Trophoblast cell (in vitro differentiated cells and primary cell): ENCODE measurements at regions not wholly inside any gene's neighbourhood (a gene's known extent, or its start where the extent isn't known, plus 50 kb on each side); places are given as distances from the start of the nearest gene placed in this dataset.
A peak's percentile ranks its signal among the peaks of the same experiment; 100 is the strongest.

Experiments used
- DNase-seq, 2 donors: peaks; one replicate each; pipeline ENCODE4 v3.0.0-alpha.2; 2016
- H2AFZ ChIP-seq: 2 replicates; pipeline ENCODE4 v1.6.1; 2013; ENCODE audit warnings: low read length, moderate library complexity, mild to moderate bottlenecking; ENCODE audit not compliant: insufficient read depth, poor library complexity
- H2AK5ac ChIP-seq: 2 replicates; pipeline ENCODE4 v1.6.1; 2013; ENCODE audit warnings: mild to moderate bottlenecking, low read length
- H2BK120ac ChIP-seq: 2 replicates; pipeline ENCODE4 v1.6.1; 2013; ENCODE audit warnings: low read length, mild to moderate bottlenecking, moderate library complexity; ENCODE audit not compliant: insufficient read depth, poor library complexity
- H2BK12ac ChIP-seq: 2 replicates; pipeline ENCODE4 v1.6.1; 2013; ENCODE audit warnings: mild to moderate bottlenecking, low read length, moderate library complexity
- H2BK5ac ChIP-seq: 2 replicates; pipeline ENCODE4 v1.6.1; 2013; ENCODE audit warnings: low read length, low read depth, moderate library complexity, mild to moderate bottlenecking; ENCODE audit not compliant: poor library complexity
- H3K14ac ChIP-seq: 2 replicates; pipeline ENCODE4 v1.6.1; 2013; ENCODE audit warnings: mild to moderate bottlenecking, low read length
- H3K18ac ChIP-seq: 2 replicates; pipeline ENCODE4 v1.6.1; 2013; ENCODE audit warnings: mild to moderate bottlenecking, low read length
- H3K23ac ChIP-seq: 2 replicates; pipeline ENCODE4 v1.6.1; 2013; ENCODE audit warnings: low read length
- H3K27ac ChIP-seq: 2 replicates; pipeline ENCODE4 v1.5.1; 2013; ENCODE audit warnings: low read depth, mild to moderate bottlenecking, inconsistent platforms, low read length, moderate library complexity
- H3K27me3 ChIP-seq: 2 replicates; pipeline ENCODE4 v1.6.1; 2013; ENCODE audit warnings: inconsistent platforms, mild to moderate bottlenecking, low read length, moderate library complexity; ENCODE audit not compliant: insufficient read depth
- H3K36me3 ChIP-seq, 2 experiments: 1 replicate in 1 of 2; 2 replicates in 1 of 2; pipeline ENCODE4 v1.6.1; 2013; ENCODE audit warnings: low read length in 2 of 2, mild to moderate bottlenecking in 2 of 2, moderate library complexity in 1 of 2; ENCODE audit not compliant: insufficient read depth in 2 of 2, control insufficient read depth in 1 of 2
- H3K4ac ChIP-seq: 2 replicates; pipeline ENCODE4 v1.6.1; 2013; ENCODE audit warnings: low read depth, mild to moderate bottlenecking, low read length, moderate library complexity
- H3K4me1 ChIP-seq, 2 experiments: 1 replicate in 1 of 2; 2 replicates in 1 of 2; pipeline ENCODE4 v1.6.1; 2013; ENCODE audit warnings: low read length in 2 of 2, mild to moderate bottlenecking in 2 of 2, moderate library complexity in 1 of 2; ENCODE audit not compliant: insufficient read depth in 2 of 2, control insufficient read depth in 1 of 2
- H3K4me2 ChIP-seq: 2 replicates; pipeline ENCODE4 v1.6.1; 2013; ENCODE audit warnings: inconsistent platforms, mild to moderate bottlenecking, low read length, moderate library complexity
- H3K4me3 ChIP-seq: 2 replicates; pipeline ENCODE4 v1.5.1; 2013; ENCODE audit warnings: mild to moderate bottlenecking, low read depth, low read length, inconsistent platforms
- H3K79me1 ChIP-seq: one replicate; pipeline ENCODE4 v1.6.1; 2013; ENCODE audit warnings: low read length
- H3K79me2 ChIP-seq: 2 replicates; pipeline ENCODE4 v1.6.1; 2013; ENCODE audit warnings: low read length, mild to moderate bottlenecking; ENCODE audit not compliant: control insufficient read depth, insufficient read depth, poor library complexity
- H3K9ac ChIP-seq: 2 replicates; pipeline ENCODE4 v1.6.1; 2013; ENCODE audit warnings: mild to moderate bottlenecking, low read length
- H3K9me3 ChIP-seq: 2 replicates; pipeline ENCODE4 v1.6.1; 2013; ENCODE audit warnings: low read depth, mild to moderate bottlenecking, control low read depth, inconsistent platforms, low read length; ENCODE audit not compliant: insufficient read depth
- H4K12ac ChIP-seq: 2 replicates; pipeline ENCODE4 v1.6.1; 2013; ENCODE audit warnings: low read depth, mild to moderate bottlenecking, low read length, moderate library complexity
- H4K8ac ChIP-seq: 2 replicates; pipeline ENCODE4 v1.6.1; 2013; ENCODE audit warnings: low read depth, mild to moderate bottlenecking, low read length, moderate library complexity
- H4K91ac ChIP-seq: one replicate; pipeline ENCODE4 v1.6.1; 2013; ENCODE audit warnings: low read depth, mild to moderate bottlenecking, low read length, moderate library complexity
- WGBS: extraction: QIAGEN DNeasy Blood & Tissue Kit; methylation state at CpG from one replicate; pipeline ENCODE4 v1.1.7; 2013; ENCODE audit warnings: missing lambda C conversion rate; ENCODE audit not compliant: insufficient read length, insufficient coverage; ENCODE audit errors: extremely low coverage; 5-methylcytosine and 5-hydroxymethylcytosine counted together

DNA sequence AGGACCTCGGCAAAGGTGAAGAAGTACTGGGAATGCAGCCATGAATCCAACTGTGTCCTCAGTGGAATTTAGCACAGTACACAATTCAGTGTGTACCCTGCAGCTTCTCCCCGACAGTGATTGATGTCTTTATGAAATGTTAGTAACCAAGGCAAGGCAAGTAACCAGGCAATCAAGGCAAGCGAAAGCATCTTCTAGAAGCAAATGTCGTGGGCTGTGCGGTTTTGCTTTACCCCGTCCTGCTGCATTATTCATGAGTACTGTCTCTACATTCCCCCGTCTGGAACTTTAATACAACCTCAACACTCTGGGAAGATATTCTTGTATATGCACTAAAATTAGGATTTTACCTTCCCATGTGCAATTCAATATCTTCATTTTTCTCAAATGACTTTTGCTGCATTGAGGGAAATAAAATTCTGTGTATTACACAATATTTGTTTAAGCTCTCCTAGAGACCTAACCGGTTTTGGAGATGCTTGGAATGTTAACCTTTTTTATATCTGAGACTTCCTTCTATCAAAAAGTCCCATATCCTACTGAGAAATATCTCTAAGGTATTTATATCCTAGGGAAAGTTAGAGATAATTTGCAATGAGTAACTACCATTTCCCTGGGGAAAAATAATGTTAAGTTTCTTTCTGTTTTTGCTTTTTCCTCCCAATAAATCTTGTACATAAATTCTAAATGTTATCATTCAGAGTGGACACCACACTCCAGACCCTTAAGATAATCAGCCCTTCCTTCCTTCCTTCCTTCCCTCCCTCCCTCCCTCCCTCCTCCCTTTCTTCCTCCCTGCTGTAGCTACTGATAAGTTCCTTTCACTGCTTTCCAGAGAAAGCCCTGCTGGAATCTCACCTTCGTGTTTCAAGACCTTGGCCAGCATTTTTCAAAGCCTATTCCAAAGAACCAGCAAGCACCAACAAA lies 51.9 kb upstream of the ADORA2B start:
- Histone ChIP-seq H3K4me3 (no peak overlapping the region), H2BK12ac (no peak overlapping the region), H2AFZ (no peak overlapping the region), H3K79me2 (no peaks in the 10 kb centered on the region), H2BK5ac (no peak overlapping the region), H3K4ac (no peak overlapping the region), H4K8ac (no peak overlapping the region), H3K4me2 (no peak overlapping the region), H3K9me3 (no peaks in the 10 kb centered on the region), H3K27me3 (no peaks in the 10 kb centered on the region), H3K18ac (no peak overlapping the region), H4K91ac (no peak overlapping the region), H4K12ac (no peak overlapping the region), H3K79me1 (peaks cover 1% of the 10 kb centered on the region), H3K14ac (no peak overlapping the region), H2AK5ac (no peak overlapping the region), H3K4me1 (no peaks in the 10 kb centered on the region), H3K23ac (no peak overlapping the region), H3K27ac (no peak overlapping the region), H3K9ac (no peak overlapping the region), H3K36me3 (no peaks in the 10 kb centered on the region), H2BK120ac (no peak overlapping the region)
- WGBS = no CpG with 5 or more reads among the region's 9 CpGs
- peak; percentile 33 to 86 for DNase-seq

- H3K23ac ChIP-seq = no peak overlapping the region
- no peaks in the 10 kb centered on the region for H3K4me1 ChIP-seq
- WGBS = no CpG with 5 or more reads among the region's 2 CpGs
- H3K4me2 ChIP-seq = no peak overlapping the region
- no peak overlapping the region for H4K91ac ChIP-seq
- H3K9ac ChIP-seq = no peak overlapping the region
- H2BK12ac ChIP-seq = no peak overlapping the region
- H4K8ac ChIP-seq = no peak overlapping the region
- H3K27me3 ChIP-seq = no peaks in the 10 kb centered on the region
- no peak overlapping the region for H3K4me3 ChIP-seq
- no peak overlapping the region for H3K27ac ChIP-seq
- H2BK5ac ChIP-seq = no peak overlapping the region
- H3K79me1 ChIP-seq = peaks cover 1% of the 10 kb centered on the region
- H2AK5ac ChIP-seq = no peak overlapping the region
- no peak overlapping the region for H2AFZ ChIP-seq
- DNase-seq = peak in 1 of 2 donors; percentile 64
- H4K12ac ChIP-seq = no peak overlapping the region
- no peaks in the 10 kb centered on the region for H3K9me3 ChIP-seq
- H3K79me2 ChIP-seq = no peaks in the 10 kb centered on the region
- H3K14ac ChIP-seq = no peak overlapping the region
- H3K4ac ChIP-seq = no peak overlapping the region
- H3K36me3 ChIP-seq = no peaks in the 10 kb centered on the region
- no peak overlapping the region for H3K18ac ChIP-seq
- no peak overlapping the region for H2BK120ac ChIP-seq
Observed at GRCh38 chr17:15893658-15894024, 51.3 kb upstream of the ADORA2B start.

GRCh38 chr17:15894258-15894657 lies 50.7 kb upstream of the ADORA2B start:
- no peak overlapping the region for H4K8ac ChIP-seq
- no peaks in the 10 kb centered on the region for H3K4me1 ChIP-seq
- H3K4me3 ChIP-seq = no peak overlapping the region
- H4K12ac ChIP-seq = no peak overlapping the region
- no peak overlapping the region for H2BK120ac ChIP-seq
- no peak overlapping the region for H2AK5ac ChIP-seq
- no CpG with 5 or more reads among the region's 5 CpGs for WGBS
- H3K23ac ChIP-seq = no peak overlapping the region
- H3K18ac ChIP-seq = no peak overlapping the region
- no peak overlapping the region for H2BK5ac ChIP-seq
- no peak overlapping the region for H3K14ac ChIP-seq
- no peaks in the 10 kb centered on the region for H3K9me3 ChIP-seq
- peak in 1 of 2 donors; percentile 6 for DNase-seq
- no peak overlapping the region for H3K4ac ChIP-seq
- no peak overlapping the region for H2BK12ac ChIP-seq
- no peak overlapping the region for H3K4me2 ChIP-seq
- no peaks in the 10 kb centered on the region for H3K79me2 ChIP-seq
- no peaks in the 10 kb centered on the region for H3K27me3 ChIP-seq
- no peaks in the 10 kb centered on the region for H3K36me3 ChIP-seq
- H3K9ac ChIP-seq = no peak overlapping the region
- H4K91ac ChIP-seq = no peak overlapping the region
- no peak overlapping the region for H2AFZ ChIP-seq
- peaks cover 1% of the 10 kb centered on the region for H3K79me1 ChIP-seq
- no peak overlapping the region for H3K27ac ChIP-seq

GRCh38 chr17:15894913-15895658 lies 49.8 kb upstream of the ADORA2B start:
- Histone ChIP-seq H3K79me2 (no peaks in the 10 kb centered on the region), H3K4me3 (no peak overlapping the region), H4K8ac (no peak overlapping the region), H3K4me2 (no peak overlapping the region), H3K9ac (no peak overlapping the region), H2AFZ (no peak overlapping the region), H4K91ac (no peak overlapping the region), H4K12ac (no peak overlapping the region), H3K4ac (no peak overlapping the region), H3K4me1 (no peaks in the 10 kb centered on the region), H3K27ac (no peak overlapping the region), H3K18ac (no peak overlapping the region), H3K36me3 (no peaks in the 10 kb centered on the region), H2AK5ac (no peak overlapping the region), H3K79me1 (peaks cover 1% of the 10 kb centered on the region), H3K23ac (no peak overlapping the region), H3K14ac (no peak overlapping the region), H2BK120ac (no peak overlapping the region), H2BK5ac (no peak overlapping the region), H3K9me3 (no peaks in the 10 kb centered on the region), H2BK12ac (no peak overlapping the region), H3K27me3 (no peaks in the 10 kb centered on the region)
- no CpG with 5 or more reads among the region's 12 CpGs for WGBS
- DNase-seq = no peak
